H9 (cell line): ENCODE measurements at regions not wholly inside any gene's neighbourhood (a gene's known extent, or its start where the extent isn't known, plus 50 kb on each side); places are given as distances from the start of the nearest gene placed in this dataset.
A peak's percentile ranks its signal among the peaks of the same experiment; 100 is the strongest.

Experiments used
- DNase-seq: peaks from one replicate; pipeline ENCODE4 v3.0.0-alpha.2; 2017
- H2AFZ ChIP-seq: one replicate; pipeline ENCODE4 v1.6.1; 2013; ENCODE audit warnings: mild to moderate bottlenecking, low read length, control low read depth, moderate library complexity
- H2AK5ac ChIP-seq: 2 replicates; pipeline ENCODE4 v1.6.1; 2013; ENCODE audit warnings: low read length, control low read depth, mixed read lengths; ENCODE audit not compliant: insufficient read length
- H2BK120ac ChIP-seq: one replicate; pipeline ENCODE4 v1.6.1; 2013; ENCODE audit warnings: low read depth, mild to moderate bottlenecking, low read length, control low read depth, inconsistent platforms; ENCODE audit not compliant: poor library complexity, severe bottlenecking
- H2BK12ac ChIP-seq: 2 replicates; pipeline ENCODE4 v1.6.1; 2013; ENCODE audit warnings: low read length, control low read depth, mixed read lengths, low read depth; ENCODE audit not compliant: insufficient read length
- H2BK15ac ChIP-seq: 2 replicates; pipeline ENCODE4 v1.6.1; 2013; ENCODE audit warnings: low read depth, low read length, control low read depth
- H2BK20ac ChIP-seq: one replicate; pipeline ENCODE4 v1.6.1; 2013; ENCODE audit warnings: low read depth, mild to moderate bottlenecking, low read length, control low read depth, inconsistent platforms; ENCODE audit not compliant: poor library complexity, severe bottlenecking
- H2BK5ac ChIP-seq: 2 replicates; pipeline ENCODE4 v1.6.1; 2013; ENCODE audit warnings: low read length, control low read depth, mixed read lengths; ENCODE audit not compliant: insufficient read length
- H3K14ac ChIP-seq: 2 replicates; pipeline ENCODE4 v1.6.1; 2013; ENCODE audit warnings: low read length, control low read depth; ENCODE audit not compliant: insufficient read depth
- H3K18ac ChIP-seq: 2 replicates; pipeline ENCODE4 v1.6.1; 2013; ENCODE audit warnings: low read depth, mild to moderate bottlenecking, mixed read lengths, low read length, control low read depth; ENCODE audit not compliant: insufficient read length
- H3K23ac ChIP-seq: 2 replicates; pipeline ENCODE4 v1.6.1; 2013; ENCODE audit warnings: low read length, control low read depth, mixed read lengths, low read depth; ENCODE audit not compliant: insufficient read length
- H3K23me2 ChIP-seq: 2 replicates; pipeline ENCODE4 v1.6.1; 2013; ENCODE audit warnings: low read depth, mild to moderate bottlenecking, mixed read lengths, low read length, control low read depth; ENCODE audit not compliant: insufficient read length, poor library complexity, severe bottlenecking
- H3K27ac ChIP-seq: 2 replicates; pipeline ENCODE4 v1.5.1; 2013; ENCODE audit warnings: low read length, control low read depth, mixed read lengths, low read depth; ENCODE audit not compliant: insufficient read length
- H3K27me3 ChIP-seq: 2 replicates; pipeline ENCODE4 v1.6.1; 2013; ENCODE audit warnings: low read length, control low read depth, inconsistent platforms; ENCODE audit not compliant: insufficient read depth
- H3K4ac ChIP-seq: 2 replicates; pipeline ENCODE4 v1.6.1; 2013; ENCODE audit warnings: low read depth, mild to moderate bottlenecking, control low read depth, inconsistent platforms, low read length, moderate library complexity
- H3K4me1 ChIP-seq: 2 replicates; pipeline ENCODE4 v1.6.1; 2013; ENCODE audit warnings: low read length, control low read depth, inconsistent platforms; ENCODE audit not compliant: insufficient read depth
- H3K4me2 ChIP-seq: 2 replicates; pipeline ENCODE4 v1.6.1; 2013; ENCODE audit warnings: low read length, control low read depth, mixed read lengths; ENCODE audit not compliant: insufficient read length, insufficient read depth
- H3K56ac ChIP-seq: 2 replicates; pipeline ENCODE4 v1.6.1; 2013; ENCODE audit warnings: low read depth, mild to moderate bottlenecking, mixed read lengths, low read length, control low read depth; ENCODE audit not compliant: insufficient read length
- H3K79me1 ChIP-seq: 2 replicates; pipeline ENCODE4 v1.6.1; 2013; ENCODE audit warnings: low read depth, mild to moderate bottlenecking, moderate library complexity, low read length, control low read depth, inconsistent platforms; ENCODE audit not compliant: insufficient read depth, poor library complexity, severe bottlenecking
- H3K79me2 ChIP-seq: 2 replicates; pipeline ENCODE4 v1.6.1; 2013; ENCODE audit warnings: low read length, control low read depth, inconsistent platforms; ENCODE audit not compliant: insufficient read depth
- H3K9ac ChIP-seq: 2 replicates; pipeline ENCODE4 v1.6.1; 2013; ENCODE audit warnings: low read length, control low read depth, mixed read lengths; ENCODE audit not compliant: insufficient read length; ENCODE audit errors: extremely low read depth
- H3K9me3 ChIP-seq: one replicate; pipeline ENCODE4 v1.6.1; 2013; ENCODE audit warnings: low read depth, low read length, inconsistent platforms; ENCODE audit not compliant: control insufficient read depth
- H3T11ph ChIP-seq: one replicate; pipeline ENCODE4 v1.6.1; 2013; ENCODE audit warnings: mild to moderate bottlenecking, low read length, control low read depth, inconsistent platforms
- H4K20me1 ChIP-seq: one replicate; pipeline ENCODE4 v1.6.1; 2013; ENCODE audit not compliant: control insufficient read depth, insufficient read length, insufficient read depth
- H4K5ac ChIP-seq: 2 replicates; pipeline ENCODE4 v1.6.1; 2013; ENCODE audit warnings: low read depth, mild to moderate bottlenecking, mixed read lengths, low read length, control low read depth; ENCODE audit not compliant: insufficient read length
- H4K8ac ChIP-seq: replicated peaks from 2 replicates; pipeline ENCODE4 v1.6.1; 2013; ENCODE audit warnings: low read length, control low read depth, mixed read lengths, low read depth; ENCODE audit not compliant: insufficient read length
- H4K91ac ChIP-seq: 2 replicates; pipeline ENCODE4 v1.6.1; 2013; ENCODE audit warnings: low read depth, mild to moderate bottlenecking, moderate library complexity, mixed read lengths, low read length, control low read depth; ENCODE audit not compliant: insufficient read length
- H3K27ac Mint-ChIP-seq, 3 experiments: 2 replicates in 2 of 3; 3 replicates in 1 of 3; pipeline ENCODE4 v1.8.0; 2020 to 2021; ENCODE audit warnings: mixed read lengths in 3 of 3, mild to moderate bottlenecking in 1 of 3, moderate library complexity in 1 of 3
- H3K27me3 Mint-ChIP-seq: 2 replicates; pipeline ENCODE4 v1.8.0; 2021; ENCODE audit warnings: low read depth, mild to moderate bottlenecking, moderate library complexity, mixed read lengths
- H3K36me3 Mint-ChIP-seq, 3 experiments: 2 replicates in 2 of 3; 3 replicates in 1 of 3; pipeline ENCODE4 v1.8.0; 2020 to 2021; ENCODE audit warnings: low read depth in 3 of 3, mixed read lengths in 3 of 3; ENCODE audit not compliant: insufficient read depth in 1 of 3
- H3K4me1 Mint-ChIP-seq, 2 experiments: 2 replicates each; pipeline ENCODE4 v1.8.0; 2020; ENCODE audit warnings: mixed read lengths in 2 of 2
- H3K4me3 Mint-ChIP-seq, 2 experiments: 2 replicates in 1 of 2; 3 replicates in 1 of 2; pipeline ENCODE4 v1.8.0; 2020 to 2021; ENCODE audit warnings: mild to moderate bottlenecking in 2 of 2, mixed read lengths in 2 of 2, moderate library complexity in 1 of 2
- H3K9me3 Mint-ChIP-seq, 2 experiments: 2 replicates in 1 of 2; 3 replicates in 1 of 2; pipeline ENCODE4 v1.8.0; 2020; ENCODE audit warnings: mild to moderate bottlenecking in 2 of 2, mixed read lengths in 2 of 2, moderate library complexity in 1 of 2
- WGBS: extraction: QIAGEN DNeasy Blood & Tissue Kit; methylation state at CpG from one replicate; pipeline ENCODE4 v1.1.7; 2013; ENCODE audit warnings: missing lambda C conversion rate, low lambda C conversion rate, mixed read lengths; ENCODE audit not compliant: insufficient read length; ENCODE audit errors: extremely low coverage; 5-methylcytosine and 5-hydroxymethylcytosine counted together
- TF ChIP-seq, protein P1 (sequence below): fragments of 200-600 bp; sonication (generic); conservative IDR thresholded peaks from 3 replicates; pipeline ENCODE4 v1.8.0; 2021; ENCODE audit warnings: antibody characterized with exemption, mild to moderate bottlenecking

DNA sequence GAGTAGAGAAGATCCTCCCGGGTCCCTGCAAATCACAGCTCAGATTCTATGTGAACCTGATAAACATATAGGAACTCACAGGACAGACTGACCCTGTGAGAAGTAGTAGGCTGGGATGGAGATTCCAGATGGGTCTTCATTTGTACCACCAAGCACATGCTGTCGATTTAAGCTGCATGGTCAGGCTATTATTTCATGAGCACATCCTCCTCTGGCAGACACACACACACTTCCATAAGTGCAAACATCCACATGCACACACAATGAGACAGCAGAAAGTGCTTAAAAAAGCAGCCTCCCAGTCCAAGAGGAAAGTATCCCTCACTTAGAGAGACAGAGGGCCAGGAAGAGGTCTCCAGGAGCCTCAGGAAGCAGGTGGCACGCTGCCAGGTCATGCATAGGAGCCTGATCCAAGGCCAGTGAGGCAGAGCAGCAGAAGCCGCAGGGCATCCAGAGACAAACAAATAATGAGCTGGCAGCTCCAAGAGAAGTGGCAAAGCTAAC is 131.8 kb downstream of the UNC5CL start:
- Histone ChIP-seq H3K14ac (no peak overlapping the region), H2BK12ac (no peak overlapping the region), H3K79me1 (no peaks in the 10 kb centered on the region), H2BK15ac (no peak overlapping the region), H2BK120ac (no peak overlapping the region), H3K23me2 (no peaks in the 10 kb centered on the region), H3K56ac (no peak overlapping the region), H2BK20ac (no peak overlapping the region), H3K4me2 (no peak overlapping the region), H3K9ac (no peak overlapping the region), H3K9me3 (no peaks in the 10 kb centered on the region), H4K91ac (no peak overlapping the region), H3K4ac (no peak overlapping the region), H3K23ac (no peak overlapping the region), H3K79me2 (no peaks in the 10 kb centered on the region), H3K27ac (no peak overlapping the region), H2AK5ac (no peak overlapping the region), H4K8ac (no peak overlapping the region), H3K18ac (no peak overlapping the region), H4K20me1 (no peaks in the 10 kb centered on the region), H3K4me1 (no peaks in the 10 kb centered on the region), H2BK5ac (no peak overlapping the region), H2AFZ (no peak overlapping the region), H3K27me3 (no peaks in the 10 kb centered on the region), H4K5ac (peak overlapping the region; percentile 51), H3T11ph (no peak overlapping the region)
- no peak for DNase-seq
- Mint-ChIP-seq H3K4me1 (no peaks in the 10 kb centered on the region; a peak in 1 of 4 replicates), H3K4me3 (no peak overlapping the region), H3K36me3 (no peaks in the 10 kb centered on the region), H3K27me3 (peaks cover 20% of the 10 kb centered on the region), H3K27ac (no peak overlapping the region), H3K9me3 (no peaks in the 10 kb centered on the region)
- no CpG with 5 or more reads among the region's 4 CpGs for WGBS
- TF ChIP-seq, protein P1, sequence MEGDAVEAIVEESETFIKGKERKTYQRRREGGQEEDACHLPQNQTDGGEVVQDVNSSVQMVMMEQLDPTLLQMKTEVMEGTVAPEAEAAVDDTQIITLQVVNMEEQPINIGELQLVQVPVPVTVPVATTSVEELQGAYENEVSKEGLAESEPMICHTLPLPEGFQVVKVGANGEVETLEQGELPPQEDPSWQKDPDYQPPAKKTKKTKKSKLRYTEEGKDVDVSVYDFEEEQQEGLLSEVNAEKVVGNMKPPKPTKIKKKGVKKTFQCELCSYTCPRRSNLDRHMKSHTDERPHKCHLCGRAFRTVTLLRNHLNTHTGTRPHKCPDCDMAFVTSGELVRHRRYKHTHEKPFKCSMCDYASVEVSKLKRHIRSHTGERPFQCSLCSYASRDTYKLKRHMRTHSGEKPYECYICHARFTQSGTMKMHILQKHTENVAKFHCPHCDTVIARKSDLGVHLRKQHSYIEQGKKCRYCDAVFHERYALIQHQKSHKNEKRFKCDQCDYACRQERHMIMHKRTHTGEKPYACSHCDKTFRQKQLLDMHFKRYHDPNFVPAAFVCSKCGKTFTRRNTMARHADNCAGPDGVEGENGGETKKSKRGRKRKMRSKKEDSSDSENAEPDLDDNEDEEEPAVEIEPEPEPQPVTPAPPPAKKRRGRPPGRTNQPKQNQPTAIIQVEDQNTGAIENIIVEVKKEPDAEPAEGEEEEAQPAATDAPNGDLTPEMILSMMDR, result no peak
